SK-N-SH (cell line): ENCODE measurements at regions not wholly inside any gene's neighbourhood (a gene's known extent, or its start where the extent isn't known, plus 50 kb on each side); places are given as distances from the start of the nearest gene placed in this dataset.

Source experiments
- CTCF ChIA-PET: fragments of 300-600, 350-600 bp; formaldehyde crosslinking; extraction: SDS; loops from one replicate; lab custom pipeline; 2021; lab: Yijun Ruan, JAX
- POLR2A ChIA-PET: fragments of 350-600 bp; sonication (Branson Sonifier 250); formaldehyde crosslinking; extraction: SDS; loops from one replicate; lab custom pipeline; 2020; ENCODE audit warnings: antibody characterized with exemption, inconsistent platforms; lab: Yijun Ruan, JAX
- DNase-seq: peaks from one replicate; pipeline ENCODE4 v3.0.0; 2012
- H2AFZ ChIP-seq: fragments of 200-600 bp; sonication (generic); 2 replicates; pipeline ENCODE4 v1.8.1; 2016; ENCODE audit warnings: antibody characterized with exemption, mild to moderate bottlenecking, low read depth
- H3F3A ChIP-seq: fragments of 200-600 bp; sonication (generic); replicated peaks from 2 replicates; pipeline ENCODE3; 2016; ENCODE audit warnings: antibody characterized with exemption, mild to moderate bottlenecking; ENCODE audit not compliant: insufficient read depth
- H3K27ac ChIP-seq, 2 experiments: fragments of 200-500 bp in 1 of 2; fragments of 200-600 bp in 1 of 2; sonication (Bioruptor generic) in 1 of 2; sonication (generic), shearing (Covaris generic) in 1 of 2; 2 replicates each; pipeline versions ENCODE4 v1.5.1 to v1.6.1; 2014 to 2016; ENCODE audit warnings: low read depth in 2 of 2, inconsistent platforms in 1 of 2, low read length in 1 of 2, mild to moderate bottlenecking in 1 of 2, mixed read lengths in 1 of 2
- H3K27me3 ChIP-seq: fragments of 200-600 bp; sonication (generic), shearing (Covaris generic); 2 replicates; pipeline ENCODE4 v1.6.1; 2016; ENCODE audit warnings: mixed run types; ENCODE audit not compliant: insufficient read depth
- H3K36me3 ChIP-seq, 2 experiments: fragments of 200-500 bp in 1 of 2; fragments of 200-600 bp in 1 of 2; sonication (Bioruptor generic) in 1 of 2; sonication (generic) in 1 of 2; replicated peaks in 1 of 2; 2 replicates each; pipeline versions ENCODE3 to v1.5.1; 2014 to 2016; ENCODE audit warnings: low read length in 1 of 2, mild to moderate bottlenecking in 1 of 2; ENCODE audit not compliant: insufficient read depth in 2 of 2, control insufficient read depth in 1 of 2
- H3K4me1 ChIP-seq, 2 experiments: fragments of 200-500 bp in 1 of 2; fragments of 200-600 bp in 1 of 2; sonication (Bioruptor generic) in 1 of 2; sonication (generic), shearing (Covaris generic) in 1 of 2; 2 replicates each; pipeline versions ENCODE4 v1.5.1 to v1.6.1; 2014 to 2016; ENCODE audit warnings: low read depth in 1 of 2, low read length in 1 of 2, mixed run types in 1 of 2; ENCODE audit not compliant: insufficient read depth in 2 of 2, control insufficient read depth in 1 of 2
- H3K4me2 ChIP-seq: fragments of 200-600 bp; sonication (generic), shearing (Covaris generic); 2 replicates; pipeline ENCODE4 v1.6.1; 2017; ENCODE audit warnings: mixed run types
- H3K4me3 ChIP-seq, 2 experiments: fragments of 200-500 bp in 1 of 2; fragments of 200-600 bp in 1 of 2; sonication (Bioruptor generic) in 1 of 2; sonication (generic), shearing (Covaris generic) in 1 of 2; 2 replicates each; pipeline versions ENCODE4 v1.5.1 to v1.8.1; 2014 to 2016; ENCODE audit warnings: low read depth in 2 of 2, inconsistent platforms in 1 of 2, low read length in 1 of 2, mild to moderate bottlenecking in 1 of 2, mixed read lengths in 1 of 2, moderate library complexity in 1 of 2
- H3K79me2 ChIP-seq: fragments of 200-600 bp; sonication (generic); 2 replicates; pipeline ENCODE4 v1.8.1; 2017; ENCODE audit warnings: mild to moderate bottlenecking; ENCODE audit not compliant: insufficient read depth
- H3K9ac ChIP-seq: fragments of 200-600 bp; sonication (generic); 2 replicates; pipeline ENCODE4 v1.6.1; 2017; ENCODE audit warnings: mixed run types
- H3K9me2 ChIP-seq: fragments of 200-600 bp; sonication (generic); 2 replicates; pipeline ENCODE4 v1.6.1; 2017; ENCODE audit warnings: mixed run types
- H3K9me3 ChIP-seq: fragments of 200-600 bp; sonication (generic); 2 replicates; pipeline ENCODE4 v1.6.1; 2017; ENCODE audit warnings: mixed run types, mild to moderate bottlenecking, moderate library complexity
- H4K20me1 ChIP-seq: fragments of 200-600 bp; sonication (generic); 2 replicates; pipeline ENCODE4 v1.6.1; 2017; ENCODE audit warnings: mild to moderate bottlenecking, mixed run types; ENCODE audit not compliant: insufficient read depth
- CHD2 ChIP-seq: fragments of 150-350 bp; IDR thresholded peaks from 2 replicates; pipeline ENCODE4 v1.6.1; 2018; ENCODE audit warnings: low read length; ENCODE audit not compliant: partially characterized antibody
- FOXJ3 ChIP-seq: sonication (generic); formaldehyde crosslinking; IDR thresholded peaks from 2 replicates; pipeline ENCODE4 v1.5.1; 2020; ENCODE audit warnings: mild to moderate bottlenecking, missing genetic modification reagents
- FOXM1 ChIP-seq: IDR thresholded peaks from 2 replicates; pipeline ENCODE4 v1.4.0; 2012; ENCODE audit warnings: low read depth, mild to moderate bottlenecking
- MEF2A ChIP-seq: IDR thresholded peaks from 2 replicates; pipeline ENCODE4 v1.4.0; 2012; ENCODE audit warnings: low read depth, borderline replicate concordance
- MXI1 ChIP-seq: IDR thresholded peaks from 2 replicates; pipeline ENCODE4 v1.6.1; 2012; ENCODE audit warnings: mild to moderate bottlenecking, low read depth, low read length, improper control_type of control experiment
- REST ChIP-seq: IDR thresholded peaks from 2 replicates; pipeline ENCODE4 v1.6.1; 2012; ENCODE audit warnings: mild to moderate bottlenecking, low read depth, low read length, moderate library complexity
- RXRA ChIP-seq: IDR thresholded peaks from 2 replicates; pipeline ENCODE4 v1.4.0; 2012; ENCODE audit warnings: low read depth, mild to moderate bottlenecking, borderline replicate concordance
- TCF12 ChIP-seq: IDR thresholded peaks from 2 replicates; pipeline ENCODE4 v1.4.0; 2012
- USF2 ChIP-seq: fragments of 150-350 bp; IDR thresholded peaks from 2 replicates; pipeline ENCODE4 v1.6.1; 2017; ENCODE audit warnings: antibody characterized with exemption, low read length, low read depth, borderline replicate concordance
- WGBS: methylation state at CpG from one replicate; pipeline ENCODE4 v1.1.6; 2017; ENCODE audit warnings: low lambda C conversion rate; 5-methylcytosine and 5-hydroxymethylcytosine counted together
- TF ChIP-seq, protein P1 (sequence below): fragments of 150-350 bp; IDR thresholded peaks from 2 replicates; pipeline ENCODE4 v1.6.1; 2016; ENCODE audit warnings: mild to moderate bottlenecking, low read depth, low read length

- TF ChIP-seq RXRA (no peak), CHD2 (no peak), FOXM1 (no peak), FOXJ3 (CRISPR knock-in tag) (no peak), MEF2A (no peak)
These were observed 256.2 kb upstream of the C2CD4B start (continued) for GRCh38 chr15:62421289-62421688.

- ChIA-PET CTCF (no interaction called here), POLR2A (no interaction called here)
- H4K20me1 ChIP-seq: no peaks in the 10 kb centered on the region
- no peak overlapping the region for H3K4me3 ChIP-seq
- H3K4me1 ChIP-seq: peaks cover 0 to 27% of the 10 kb centered on the region in 2 experiments; a peak in 2 of 4 replicates
- DNase-seq: no peak
- H3K27ac ChIP-seq: no peak overlapping the region
- H3K4me2 ChIP-seq: no peak overlapping the region
- H3K9me3 ChIP-seq: no peaks in the 10 kb centered on the region
- no peak for TF ChIP-seq MXI1
- no peak for TF ChIP-seq CHD2
- TF ChIP-seq TCF12: no peak
- TF ChIP-seq REST: peak; percentile 56; the same call in 1 of the 2 replicates
- no peak for TF ChIP-seq USF2
- TF ChIP-seq, protein P1, sequence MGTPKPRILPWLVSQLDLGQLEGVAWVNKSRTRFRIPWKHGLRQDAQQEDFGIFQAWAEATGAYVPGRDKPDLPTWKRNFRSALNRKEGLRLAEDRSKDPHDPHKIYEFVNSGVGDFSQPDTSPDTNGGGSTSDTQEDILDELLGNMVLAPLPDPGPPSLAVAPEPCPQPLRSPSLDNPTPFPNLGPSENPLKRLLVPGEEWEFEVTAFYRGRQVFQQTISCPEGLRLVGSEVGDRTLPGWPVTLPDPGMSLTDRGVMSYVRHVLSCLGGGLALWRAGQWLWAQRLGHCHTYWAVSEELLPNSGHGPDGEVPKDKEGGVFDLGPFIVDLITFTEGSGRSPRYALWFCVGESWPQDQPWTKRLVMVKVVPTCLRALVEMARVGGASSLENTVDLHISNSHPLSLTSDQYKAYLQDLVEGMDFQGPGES: no peak
- TF ChIP-seq, all 33 proteins: peak for 1
- no peak overlapping the region for H2AFZ ChIP-seq
- no peaks in the 10 kb centered on the region for H3K36me3 ChIP-seq
- 90% methylated on average over 4 of the region's 4 CpGs for WGBS
- no peaks in the 10 kb centered on the region for H3K27me3 ChIP-seq
- H3K9me2 ChIP-seq: no peaks in the 10 kb centered on the region
- peaks cover 10% of the 10 kb centered on the region for H3F3A ChIP-seq
- H3K79me2 ChIP-seq: peaks cover 17% of the 10 kb centered on the region; the same call in 1 of the 2 replicates
- H3K9ac ChIP-seq: no peak overlapping the region
These were observed 261.4 kb upstream of the C2CD4B start for GRCh38 chr15:62426387-62426956.
